Epithelial cell of proximal tubule (primary cell): ENCODE measurements at regions not wholly inside any gene's neighbourhood (a gene's known extent, or its start where the extent isn't known, plus 50 kb on each side); places are given as distances from the start of the nearest gene placed in this dataset.

Source experiments
- DNase-seq: peaks from one replicate; pipeline ENCODE4 v3.0.0-alpha.2; 2011; ENCODE audit warnings: low read depth
- H3K4me3 ChIP-seq: 2 replicates; pipeline ENCODE4 v1.5.1; 2011; ENCODE audit warnings: low read depth, mild to moderate bottlenecking, low read length
- CTCF ChIP-seq: conservative IDR thresholded peaks from 2 replicates; pipeline ENCODE4 v1.5.1; 2012; ENCODE audit warnings: low read depth, mild to moderate bottlenecking, low read length

DNA sequence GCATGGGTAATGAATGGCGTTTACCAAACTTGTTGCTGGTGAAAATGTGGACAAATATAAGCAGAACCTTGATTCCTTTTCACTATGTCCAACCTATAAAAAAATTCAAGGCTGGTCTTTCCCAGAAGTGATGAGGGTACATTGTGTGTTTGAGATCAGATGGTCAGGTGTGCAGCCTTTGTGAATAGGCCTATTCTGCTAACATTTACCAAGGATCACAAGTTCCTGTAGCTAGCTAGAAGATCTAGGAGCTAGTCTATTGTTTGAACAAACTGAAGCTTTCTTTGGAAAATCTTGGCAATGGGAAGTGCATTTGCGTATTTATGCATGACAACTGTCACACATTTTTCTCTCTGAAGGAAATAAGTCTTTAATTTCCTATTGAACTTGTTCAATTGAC lies 489.6 kb downstream of the KLF5 start:
- no peak for DNase-seq
- H3K4me3 ChIP-seq, result no peak overlapping the region
- no peak for TF ChIP-seq CTCF

DNA sequence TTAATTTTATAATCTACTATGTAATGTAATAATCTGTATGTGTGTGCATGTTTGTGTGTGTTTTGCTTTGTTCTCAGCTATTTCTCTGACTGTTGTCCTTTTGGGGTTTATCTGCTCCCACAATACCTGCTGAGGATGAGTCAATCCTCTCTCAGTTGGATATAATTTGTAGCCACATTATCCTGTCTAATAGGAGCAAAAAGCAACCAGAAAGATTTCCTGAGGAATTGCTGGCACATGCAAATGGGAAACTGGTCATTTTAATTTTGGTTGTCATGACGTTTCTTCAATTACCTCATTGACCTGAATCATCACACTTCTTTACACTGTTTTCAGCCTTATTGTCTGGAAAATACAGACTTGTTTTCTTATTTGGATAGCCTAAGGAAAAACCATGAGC lies 488.4 kb downstream of the KLF5 start:
- TF ChIP-seq CTCF, result no peak
- H3K4me3 ChIP-seq, result no peak overlapping the region
- DNase-seq, result no peak

GRCh38 chr13:73544175-73544574 lies 485.4 kb downstream of the KLF5 start:
- no peak for DNase-seq
- no peak for TF ChIP-seq CTCF
- H3K4me3 ChIP-seq, result no peak overlapping the region

DNA sequence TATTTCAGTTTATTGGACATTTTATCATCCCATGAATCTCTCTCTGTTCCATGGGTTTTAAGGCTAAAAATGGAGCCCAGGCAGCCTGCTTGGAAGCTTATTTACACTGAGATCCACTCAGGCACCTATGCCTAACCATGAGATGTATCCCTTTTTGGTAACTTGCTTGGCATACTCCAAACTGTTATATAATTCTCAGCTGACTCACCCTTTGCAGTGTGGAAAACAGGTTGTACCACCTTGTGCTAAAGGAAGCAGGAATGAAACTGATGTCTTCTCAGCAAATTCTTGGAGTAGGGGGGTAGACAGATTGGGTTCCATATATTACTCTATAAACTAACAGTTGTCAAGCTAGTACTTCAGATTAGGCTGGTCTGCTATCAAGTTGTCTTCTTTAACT lies 483.6 kb downstream of the KLF5 start:
- H3K4me3 ChIP-seq, result no peak overlapping the region
- no peak for DNase-seq
- no peak for TF ChIP-seq CTCF

GRCh38 chr13:73536865-73537264 lies 478.1 kb downstream of the KLF5 start:
- TF ChIP-seq CTCF, result no peak
- no peak overlapping the region for H3K4me3 ChIP-seq
- DNase-seq, result no peak

GRCh38 chr13:73535341-73535740 lies 476.5 kb downstream of the KLF5 start:
- H3K4me3 ChIP-seq, result no peak overlapping the region
- TF ChIP-seq CTCF, result no peak
- no peak for DNase-seq

DNA sequence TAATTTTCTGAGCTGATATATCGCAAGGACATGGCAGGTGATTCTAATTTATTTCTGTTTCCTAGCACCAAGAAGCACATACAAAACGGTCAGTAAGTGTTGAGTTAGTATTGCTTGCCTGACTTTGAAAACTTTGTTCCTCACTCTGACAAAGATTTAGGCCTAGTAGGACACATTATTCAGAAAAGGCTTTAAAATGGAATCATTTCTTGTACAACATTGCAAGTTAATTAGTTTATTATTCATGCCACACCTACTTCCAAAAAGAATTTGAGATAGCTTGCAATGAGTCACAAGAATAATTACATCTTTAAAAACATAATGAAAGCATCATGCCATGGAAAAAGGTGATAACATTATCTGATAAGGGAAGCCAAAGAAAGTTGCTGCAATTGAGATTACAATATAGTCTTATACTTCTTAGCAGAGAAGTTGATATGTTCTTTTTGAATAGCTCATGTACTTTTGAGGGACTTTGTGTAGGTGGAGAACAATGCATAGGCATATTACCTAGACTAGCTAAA lies 474.2 kb downstream of the KLF5 start:
- no peak overlapping the region for H3K4me3 ChIP-seq
- TF ChIP-seq CTCF, result no peak
- no peak for DNase-seq
